HEK293T (cell line): ENCODE measurements at regions not wholly inside any gene's neighbourhood (a gene's known extent, or its start where the extent isn't known, plus 50 kb on each side); places are given as distances from the start of the nearest gene placed in this dataset.

Experiments
- ARNT ChIP-seq: fragments of 450-650 bp; IDR thresholded peaks from 2 replicates; pipeline ENCODE4 v1.6.1; 2017; ENCODE audit warnings: mild to moderate bottlenecking
- BHLHE40 ChIP-seq: fragments of 450-650 bp; IDR thresholded peaks from 2 replicates; pipeline ENCODE4 v1.6.1; 2016; ENCODE audit warnings: mild to moderate bottlenecking, moderate library complexity, borderline replicate concordance
- ELF4 ChIP-seq: fragments of 450-650 bp; IDR thresholded peaks from 2 replicates; pipeline ENCODE4 v1.6.1; 2017; ENCODE audit warnings: antibody characterized with exemption
- FOXA1 ChIP-seq: fragments of 450-650 bp; IDR thresholded peaks from 2 replicates; pipeline ENCODE4 v1.6.1; 2016; ENCODE audit warnings: mild to moderate bottlenecking
- FOXM1 ChIP-seq: fragments of 450-650 bp; IDR thresholded peaks from 2 replicates; pipeline ENCODE4 v1.6.1; 2017; ENCODE audit warnings: mild to moderate bottlenecking, borderline replicate concordance
- NFRKB ChIP-seq: fragments of 450-650 bp; IDR thresholded peaks from 2 replicates; pipeline ENCODE4 v1.6.1; 2016; ENCODE audit warnings: mild to moderate bottlenecking, moderate library complexity
- SP1 ChIP-seq: fragments of 450-650 bp; IDR thresholded peaks from 2 replicates; pipeline ENCODE4 v1.6.1; 2017
- SUZ12 ChIP-seq: fragments of 450-650 bp; IDR thresholded peaks from 2 replicates; pipeline ENCODE4 v1.6.1; 2016; ENCODE audit warnings: mild to moderate bottlenecking
- TARDBP ChIP-seq: fragments of 450-650 bp; IDR thresholded peaks from 2 replicates; pipeline ENCODE4 v1.6.1; 2016

- no peak for TF ChIP-seq BHLHE40
- no peak for TF ChIP-seq FOXA1
- no peak for TF ChIP-seq FOXM1
- no peak for TF ChIP-seq SP1
- no peak for TF ChIP-seq SUZ12
- no peak for TF ChIP-seq ELF4
- TF ChIP-seq ARNT = no peak
- no peak for TF ChIP-seq NFRKB
- TF ChIP-seq TARDBP = no peak
Measured at GRCh38 chr9:95689669-95690068, 172.9 kb upstream of the PTCH1 start.
